ENCODE measurements at regions not wholly inside any gene's neighbourhood (a gene's known extent, or its start where the extent isn't known, plus 50 kb on each side); places are given as distances from the start of the nearest gene placed in this dataset.

- DNase-seq (ENCODE audit: low spot score) (no peak), ATAC-seq (ENCODE audit: low FRiP score) (no peak)
- TF ChIP-seq, protein P1, sequence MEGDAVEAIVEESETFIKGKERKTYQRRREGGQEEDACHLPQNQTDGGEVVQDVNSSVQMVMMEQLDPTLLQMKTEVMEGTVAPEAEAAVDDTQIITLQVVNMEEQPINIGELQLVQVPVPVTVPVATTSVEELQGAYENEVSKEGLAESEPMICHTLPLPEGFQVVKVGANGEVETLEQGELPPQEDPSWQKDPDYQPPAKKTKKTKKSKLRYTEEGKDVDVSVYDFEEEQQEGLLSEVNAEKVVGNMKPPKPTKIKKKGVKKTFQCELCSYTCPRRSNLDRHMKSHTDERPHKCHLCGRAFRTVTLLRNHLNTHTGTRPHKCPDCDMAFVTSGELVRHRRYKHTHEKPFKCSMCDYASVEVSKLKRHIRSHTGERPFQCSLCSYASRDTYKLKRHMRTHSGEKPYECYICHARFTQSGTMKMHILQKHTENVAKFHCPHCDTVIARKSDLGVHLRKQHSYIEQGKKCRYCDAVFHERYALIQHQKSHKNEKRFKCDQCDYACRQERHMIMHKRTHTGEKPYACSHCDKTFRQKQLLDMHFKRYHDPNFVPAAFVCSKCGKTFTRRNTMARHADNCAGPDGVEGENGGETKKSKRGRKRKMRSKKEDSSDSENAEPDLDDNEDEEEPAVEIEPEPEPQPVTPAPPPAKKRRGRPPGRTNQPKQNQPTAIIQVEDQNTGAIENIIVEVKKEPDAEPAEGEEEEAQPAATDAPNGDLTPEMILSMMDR (IDR thresholded peaks at IDR 0.05): no peak
Observed at GRCh38 chr18:75130591-75131328, 78.2 kb downstream of the PTGR3 start.

DNA sequence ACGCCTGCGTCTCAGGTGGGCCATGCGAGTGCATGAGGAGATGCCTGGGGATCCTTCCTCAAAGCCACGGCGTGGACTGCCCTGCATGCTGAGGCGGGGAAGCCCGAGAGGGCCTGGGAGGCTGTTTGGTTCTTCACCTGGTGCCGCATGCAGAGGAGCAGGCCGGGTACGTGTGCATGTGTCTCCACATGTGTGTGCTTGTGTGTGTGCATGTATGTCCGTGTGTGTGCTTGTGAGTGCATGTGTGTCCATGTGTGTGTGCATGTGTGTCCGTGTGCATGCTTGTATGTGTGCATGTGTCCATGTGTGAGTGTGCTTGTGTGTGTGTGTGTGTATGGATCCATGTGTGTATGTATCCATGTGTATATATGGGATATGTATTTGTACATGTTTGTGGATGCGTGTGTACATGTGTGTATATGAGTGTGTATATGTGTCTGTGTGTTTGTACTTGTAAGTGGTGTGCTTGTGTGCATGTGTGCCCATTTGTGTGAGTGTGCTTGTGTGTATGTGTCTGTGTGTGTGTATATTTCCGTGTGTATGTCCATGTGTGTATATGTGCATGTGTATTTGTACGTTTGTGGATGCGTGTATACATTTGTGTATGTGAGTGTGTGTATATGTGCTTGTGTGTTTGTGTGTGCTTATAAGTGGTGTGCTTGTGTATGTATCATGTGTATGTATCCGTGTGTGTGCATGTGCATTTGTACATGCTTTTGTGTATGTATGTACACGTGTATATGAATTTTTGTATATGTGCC, 79.0 kb downstream of the PTGR3 start:
- DNase-seq (ENCODE audit: low spot score): no peak
- TF ChIP-seq, protein P1 (IDR thresholded peaks at IDR 0.05): no peak
- ATAC-seq (ENCODE audit: low FRiP score): no peak

GRCh38 chr18:75128911-75129716, 79.8 kb downstream of the PTGR3 start:
- DNase-seq (ENCODE audit: low spot score) (no peak), ATAC-seq (ENCODE audit: low FRiP score) (no peak)
- TF ChIP-seq, protein P1 (IDR thresholded peaks at IDR 0.05): no peak

- no peak for ATAC-seq (ENCODE audit: low FRiP score)
- DNase-seq (ENCODE audit: low spot score): no peak
- TF ChIP-seq, protein P1 (IDR thresholded peaks at IDR 0.05): no peak
Observed at GRCh38 chr18:75128051-75128605, 80.8 kb downstream of the PTGR3 start.

GRCh38 chr18:75127143-75128021, 81.6 kb downstream of the PTGR3 start:
- TF ChIP-seq, protein P1 (IDR thresholded peaks at IDR 0.05): no peak
- no peak for ATAC-seq (ENCODE audit: low FRiP score)
- no peak for DNase-seq (ENCODE audit: low spot score)
